HG02610 (cell line): ENCODE measurements at regions not wholly inside any gene's neighbourhood (a gene's known extent, or its start where the extent isn't known, plus 50 kb on each side); places are given as distances from the start of the nearest gene placed in this dataset.
A peak's percentile ranks its signal among the peaks of the same experiment; 100 is the strongest.

Source experiments
- ATAC-seq: cut with Tn5 transposase; IDR thresholded peaks from one replicate; pipeline ENCODE4 v1.9.1; 2021; ENCODE audit warnings: mild to moderate bottlenecking, moderate library complexity; ENCODE audit not compliant: unreplicated experiment

- no peak for ATAC-seq
These were observed 494.1 kb downstream of the CENPC start for GRCh38 chr4:67051000-67051789.

DNA sequence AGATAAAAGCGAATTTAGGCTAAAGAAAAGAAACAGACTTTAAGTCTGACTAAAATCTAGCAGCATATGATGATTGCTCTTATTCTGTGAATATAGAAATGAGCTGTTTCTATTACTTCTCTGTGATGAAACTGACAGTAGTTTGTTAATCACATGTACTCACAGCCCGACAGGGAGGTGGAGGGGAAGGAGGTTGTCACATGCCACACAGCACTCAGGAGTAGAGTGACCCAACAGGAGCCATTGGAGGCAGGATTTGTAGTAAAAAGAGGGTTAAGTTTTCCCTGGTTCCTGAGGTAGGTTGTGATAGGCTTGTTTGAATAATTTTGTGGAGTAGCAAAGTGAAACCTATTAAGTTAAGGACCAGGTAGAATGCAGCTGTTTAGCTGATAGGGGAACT, 495.9 kb downstream of the CENPC start:
- peak; percentile 56 for ATAC-seq

GRCh38 chr4:67048530-67048929, 496.8 kb downstream of the CENPC start:
- ATAC-seq: peak; percentile 54

DNA sequence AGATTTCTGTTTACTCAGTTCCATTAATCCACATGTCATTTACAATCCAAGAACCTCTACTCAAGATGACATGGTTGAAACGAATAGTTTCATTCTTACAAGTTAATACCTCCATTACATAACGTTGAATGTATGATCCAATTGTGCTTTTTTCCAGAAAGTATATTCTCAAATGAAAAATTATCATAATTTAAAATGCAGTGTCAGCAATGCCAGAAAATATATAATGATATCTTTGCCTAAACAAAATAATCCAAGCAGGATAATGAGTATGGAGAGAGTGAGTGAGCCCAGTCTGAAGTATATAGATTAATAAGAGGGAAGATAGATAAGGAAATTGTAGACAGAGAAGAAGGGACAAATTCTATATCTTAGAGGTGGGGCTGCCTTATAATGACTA, 505.0 kb downstream of the CENPC start:
- ATAC-seq: no peak

DNA sequence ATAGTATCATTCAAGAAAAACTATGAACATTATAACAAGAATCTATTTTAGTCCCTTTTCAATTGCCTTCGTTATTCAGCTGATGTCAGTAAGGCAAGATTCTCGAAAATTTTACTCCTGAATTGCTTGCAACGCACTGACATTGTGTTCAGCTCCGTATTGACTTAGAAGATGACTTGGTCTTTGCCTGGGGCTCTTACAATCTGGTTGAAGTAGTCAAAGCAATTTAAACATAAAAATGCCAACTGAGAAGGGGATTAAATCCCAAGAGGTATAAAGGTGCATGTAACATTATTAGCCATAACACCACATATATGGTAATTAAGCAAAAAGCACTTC, 507.1 kb downstream of the CENPC start:
- ATAC-seq: no peak

GRCh38 chr4:67037504-67038227, 507.6 kb downstream of the CENPC start:
- no peak for ATAC-seq

- ATAC-seq: no peak
These were observed 508.5 kb downstream of the CENPC start for GRCh38 chr4:67036791-67037190.

GRCh38 chr4:67035986-67036385, 509.3 kb downstream of the CENPC start:
- ATAC-seq: no peak

GRCh38 chr4:67035501-67035900, 509.8 kb downstream of the CENPC start:
- no peak for ATAC-seq

DNA sequence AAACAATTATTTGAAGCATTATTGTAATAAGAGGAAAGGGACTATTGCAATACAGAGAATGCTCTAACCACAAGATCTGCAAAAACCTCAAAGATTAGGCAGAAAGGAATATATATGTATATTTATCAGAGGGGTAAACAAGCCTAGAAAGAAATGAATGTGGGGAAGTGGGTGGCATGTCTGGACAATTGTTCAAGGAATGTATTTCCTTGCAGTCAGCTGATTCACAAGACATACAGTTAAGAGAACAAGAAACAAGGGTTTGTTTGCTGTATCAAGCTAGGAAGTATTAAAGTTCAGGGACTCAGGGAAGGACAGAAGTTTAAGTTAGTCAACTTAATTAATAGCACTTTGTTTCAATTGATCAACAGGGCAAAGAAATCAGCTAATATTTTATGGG, 514.7 kb downstream of the CENPC start:
- no peak for ATAC-seq

DNA sequence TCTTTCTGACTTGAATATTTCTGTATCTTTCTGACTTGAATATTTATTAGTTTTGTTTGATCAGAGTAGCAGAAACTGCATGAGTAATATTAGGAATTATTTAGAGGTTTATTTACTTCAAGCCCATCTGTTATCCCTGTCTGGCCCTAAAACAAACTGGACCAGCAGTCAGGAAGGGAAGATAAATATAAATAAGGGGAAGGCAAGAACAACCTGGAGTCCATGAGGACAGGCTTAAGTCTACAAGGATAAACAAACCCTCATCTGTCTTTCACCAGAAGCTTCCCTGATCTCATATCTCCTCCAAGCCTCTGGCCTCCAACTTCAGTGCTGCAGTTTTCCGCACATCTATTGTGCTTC, 524.9 kb downstream of the CENPC start:
- no peak for ATAC-seq

DNA sequence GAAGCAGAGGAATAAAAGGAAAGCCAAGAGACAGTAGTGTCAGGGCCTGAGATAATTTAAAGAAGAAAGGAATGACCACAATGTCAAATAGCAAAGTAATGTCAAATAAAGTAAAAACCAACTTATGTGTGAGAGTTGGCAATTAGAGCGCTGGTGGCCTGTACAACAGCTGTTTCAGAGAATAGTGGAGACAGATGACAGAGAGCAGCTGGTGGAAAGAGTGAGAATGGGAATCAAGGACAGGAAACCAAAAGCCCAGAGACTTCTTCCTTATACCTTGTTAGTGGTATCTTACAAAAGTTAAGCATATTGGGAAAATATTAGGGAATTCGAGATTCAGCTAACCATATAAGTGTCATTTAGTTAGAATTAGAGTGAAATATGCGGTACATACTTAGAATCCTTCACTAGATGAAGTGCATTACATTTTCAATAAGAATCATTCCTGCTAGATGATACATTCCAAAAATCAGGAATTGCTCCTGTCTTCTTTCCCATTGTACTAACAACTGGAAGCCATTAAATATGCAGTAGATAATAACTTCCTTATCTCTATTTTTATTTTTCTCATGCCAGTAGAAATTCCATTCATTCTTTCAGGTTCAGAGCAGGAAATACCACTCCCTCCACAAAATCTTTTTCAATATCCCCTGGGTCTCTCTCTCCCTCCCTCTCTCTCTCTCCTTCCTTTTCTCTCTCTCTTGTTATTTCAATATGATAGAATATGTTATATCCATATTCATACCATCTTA, 525.4 kb downstream of the CENPC start:
- no peak for ATAC-seq

- no peak for ATAC-seq
These were observed 530.7 kb downstream of the CENPC start for GRCh38 chr4:67014592-67014991.

GRCh38 chr4:67006791-67007190, 538.5 kb downstream of the CENPC start:
- no peak for ATAC-seq

GRCh38 chr4:66991521-66991920, 553.8 kb downstream of the CENPC start:
- ATAC-seq: no peak

DNA sequence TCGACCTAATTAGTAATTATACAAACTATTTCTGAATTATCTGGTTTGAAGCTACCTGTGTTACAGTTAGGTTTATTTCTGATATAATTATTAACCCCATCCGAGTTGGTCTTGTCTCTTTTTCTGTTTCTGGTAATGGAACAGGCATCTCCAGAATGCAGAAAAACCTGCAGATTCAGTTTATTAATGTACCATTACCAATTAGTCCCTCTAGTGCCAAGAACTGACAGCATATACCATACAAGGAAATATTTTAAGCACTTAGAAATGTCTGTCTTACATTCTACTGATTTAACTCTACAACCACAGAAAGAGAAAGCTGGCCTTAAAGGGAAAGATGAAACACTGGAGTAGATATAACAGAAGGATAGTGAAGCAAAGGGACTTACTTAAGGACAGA, 570.6 kb downstream of the CENPC start:
- no peak for ATAC-seq

GRCh38 chr4:66972087-66972486, 573.2 kb downstream of the CENPC start:
- no peak for ATAC-seq

DNA sequence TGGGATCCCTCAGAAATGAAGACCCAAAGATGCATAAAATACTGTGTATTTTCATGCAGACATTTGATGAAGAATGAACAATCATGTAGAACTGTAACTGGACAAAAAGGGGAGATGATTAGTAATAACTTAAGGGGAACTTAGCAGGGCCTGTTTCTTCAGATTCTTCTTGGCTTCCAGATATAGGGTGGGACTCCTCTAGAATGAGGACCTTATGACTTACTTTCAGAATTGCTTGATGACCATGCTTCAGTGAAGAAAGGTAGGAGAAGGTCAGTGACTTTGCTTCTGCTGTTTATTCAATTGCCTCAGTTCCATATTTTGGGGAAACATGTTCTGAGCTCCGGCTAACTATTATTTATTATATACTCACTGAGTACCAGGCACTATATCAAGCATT, 580.8 kb downstream of the CENPC start:
- no peak for ATAC-seq

- ATAC-seq: no peak
These were observed 582.2 kb downstream of the CENPC start for GRCh38 chr4:66963084-66963483.

- no peak for ATAC-seq
These were observed 586.1 kb downstream of the CENPC start for GRCh38 chr4:66959207-66959606.

GRCh38 chr4:66956852-66957251, 588.5 kb downstream of the CENPC start:
- no peak for ATAC-seq

- ATAC-seq: no peak
These were observed 588.9 kb downstream of the CENPC start for GRCh38 chr4:66956426-66956825.
